H1 (cell line): ENCODE measurements at regions not wholly inside any gene's neighbourhood (a gene's known extent, or its start where the extent isn't known, plus 50 kb on each side); places are given as distances from the start of the nearest gene placed in this dataset.
"Not testable (repeated sequence)": the region's sequence is repeated elsewhere in the genome, so short reads cannot be mapped to it uniquely, and the experiment has no call there.

ENCODE experiments used
- CTCF ChIA-PET: fragments of 300-600 bp; sonication (Branson Sonifier 250); formaldehyde crosslinking; loops from one replicate; lab custom pipeline; 2021; ENCODE audit not compliant: partially characterized antibody; lab: Charles Lee
- POLR2A ChIA-PET: fragments of 300-600 bp; sonication (Branson Sonifier 250); formaldehyde crosslinking; loops from one replicate; lab custom pipeline; 2021; ENCODE audit warnings: inconsistent platforms; ENCODE audit not compliant: partially characterized antibody; lab: Charles Lee
- DNase-seq, 2 experiments: peaks; one replicate each; pipeline versions ENCODE4 v3.0.0 to v3.0.0-alpha.2; 2010 to 2022; ENCODE audit warnings: low spot score in 2 of 2, low read depth in 1 of 2, mixed read lengths in 1 of 2
- FAIRE-seq: peaks from 2 replicates; lab custom pipeline; 2011; peaks lifted over from hg19 to GRCh38; lab: Jason Lieb, UNC
- H2AFZ ChIP-seq: 2 replicates; pipeline ENCODE4 v1.8.1; 2012; ENCODE audit warnings: low read length, inconsistent platforms
- H2AK5ac ChIP-seq: 2 replicates; pipeline ENCODE4 v1.6.1; 2013; ENCODE audit warnings: low read depth, low read length
- H2BK120ac ChIP-seq: replicated peaks from 2 replicates; pipeline ENCODE3; 2013; ENCODE audit warnings: low read depth, low read length, inconsistent platforms
- H2BK12ac ChIP-seq: 2 replicates; pipeline ENCODE4 v1.6.1; 2013; ENCODE audit warnings: low read depth, low read length
- H2BK15ac ChIP-seq: 2 replicates; pipeline ENCODE4 v1.6.1; 2013; ENCODE audit warnings: low read length
- H2BK20ac ChIP-seq: 2 replicates; pipeline ENCODE4 v1.6.1; 2013; ENCODE audit warnings: low read length
- H2BK5ac ChIP-seq: 2 replicates; pipeline ENCODE4 v1.6.1; 2013; ENCODE audit warnings: low read depth, low read length
- H3K14ac ChIP-seq: 2 replicates; pipeline ENCODE4 v1.6.1; 2013; ENCODE audit warnings: inconsistent platforms; ENCODE audit not compliant: insufficient read length
- H3K18ac ChIP-seq: 2 replicates; pipeline ENCODE4 v1.6.1; 2013; ENCODE audit warnings: low read length; ENCODE audit errors: extremely low read depth
- H3K23ac ChIP-seq: 2 replicates; pipeline ENCODE4 v1.6.1; 2013; ENCODE audit warnings: inconsistent platforms; ENCODE audit not compliant: insufficient read length
- H3K23me2 ChIP-seq: 2 replicates; pipeline ENCODE4 v1.6.1; 2013; ENCODE audit warnings: low read depth, low read length
- H3K27ac ChIP-seq: 2 replicates; pipeline ENCODE4 v1.6.1; 2011; ENCODE audit warnings: low read depth, low read length, inconsistent platforms
- H3K27me3 ChIP-seq, 4 experiments: replicated peaks in 1 of 4; 1 replicate in 1 of 4; 2 replicates in 3 of 4; pipeline versions ENCODE4 v1.6.1 to v1.8.1; 2011 to 2013; ENCODE audit warnings: low read length in 3 of 4, mild to moderate bottlenecking in 3 of 4, inconsistent platforms in 2 of 4, mixed read lengths in 2 of 4, moderate library complexity in 1 of 4; ENCODE audit not compliant: control insufficient read depth in 3 of 4, insufficient read depth in 3 of 4; ENCODE audit errors: extremely low read depth in 1 of 4
- H3K36me3 ChIP-seq, 4 experiments: 2 replicates each; pipeline versions ENCODE4 v1.6.1 to v1.8.1; 2011 to 2013; ENCODE audit warnings: mild to moderate bottlenecking in 4 of 4, low read length in 3 of 4, moderate library complexity in 2 of 4, control low read depth in 1 of 4, inconsistent platforms in 1 of 4; ENCODE audit not compliant: insufficient read depth in 4 of 4, control insufficient read depth in 2 of 4
- H3K4ac ChIP-seq: replicated peaks from 2 replicates; pipeline ENCODE3; 2013; ENCODE audit warnings: low read length, low read depth, mixed read lengths, inconsistent platforms; ENCODE audit not compliant: insufficient read length
- H3K4me1 ChIP-seq, 4 experiments: replicated peaks in 1 of 4; 1 replicate in 1 of 4; 2 replicates in 3 of 4; pipeline versions ENCODE4 v1.6.1 to v1.8.1; 2011 to 2013; ENCODE audit warnings: low read length in 3 of 4, inconsistent platforms in 2 of 4, mixed read lengths in 1 of 4; ENCODE audit not compliant: insufficient read depth in 4 of 4, control insufficient read depth in 3 of 4
- H3K4me2 ChIP-seq, 2 experiments: 2 replicates each; pipeline versions ENCODE4 v1.6.1 to v1.8.1; 2011 to 2013; ENCODE audit warnings: low read depth in 2 of 2, low read length in 2 of 2, control low read depth in 1 of 2, inconsistent platforms in 1 of 2, mild to moderate bottlenecking in 1 of 2; ENCODE audit not compliant: insufficient read depth in 1 of 2
- H3K4me3 ChIP-seq, 4 experiments: fragments of 200-600, 300-600 bp in 1 of 4; sonication (generic), shearing (Covaris generic), sonication (Bioruptor Twin) in 1 of 4; 2 replicates each; pipeline versions ENCODE4 v1.5.1 to v1.8.1; 2011 to 2016; ENCODE audit warnings: low read length in 4 of 4, low read depth in 3 of 4, control low read depth in 2 of 4, inconsistent platforms in 2 of 4, mild to moderate bottlenecking in 2 of 4, mixed read lengths in 1 of 4, moderate library complexity in 1 of 4; ENCODE audit not compliant: insufficient read depth in 2 of 4; ENCODE audit errors: extremely low read depth in 1 of 4
- H3K56ac ChIP-seq: replicated peaks from 2 replicates; pipeline ENCODE3; 2013; ENCODE audit warnings: low read depth, mild to moderate bottlenecking, mixed read lengths, low read length, inconsistent platforms; ENCODE audit not compliant: insufficient read length
- H3K79me1 ChIP-seq: 2 replicates; pipeline ENCODE4 v1.6.1; 2013; ENCODE audit warnings: low read depth, low read length, control low read depth
- H3K79me2 ChIP-seq, 2 experiments: 2 replicates each; pipeline versions ENCODE4 v1.6.1 to v1.8.1; 2012 to 2013; ENCODE audit warnings: low read length in 2 of 2, mild to moderate bottlenecking in 2 of 2, inconsistent platforms in 1 of 2; ENCODE audit not compliant: insufficient read depth in 2 of 2, control insufficient read depth in 1 of 2
- H3K9ac ChIP-seq, 4 experiments: replicated peaks in 1 of 4; 1 replicate in 1 of 4; 2 replicates in 3 of 4; pipeline versions ENCODE4 v1.6.1 to v1.8.1; 2011 to 2013; ENCODE audit warnings: low read depth in 3 of 4, low read length in 3 of 4, control low read depth in 2 of 4, mild to moderate bottlenecking in 2 of 4, moderate library complexity in 2 of 4, inconsistent platforms in 1 of 4; ENCODE audit errors: extremely low read depth in 1 of 4
- H3K9me3 ChIP-seq, 2 experiments: 2 replicates each; pipeline versions ENCODE4 v1.6.1 to v1.8.1; 2012 to 2013; ENCODE audit warnings: mild to moderate bottlenecking in 2 of 2, moderate library complexity in 2 of 2, control low read depth in 1 of 2, inconsistent platforms in 1 of 2, low read depth in 1 of 2, low read length in 1 of 2, mixed read lengths in 1 of 2; ENCODE audit not compliant: insufficient read depth in 2 of 2
- H4K20me1 ChIP-seq, 2 experiments: replicated peaks in 1 of 2; 2 replicates each; pipeline versions ENCODE3 to v1.8.1; 2011 to 2013; ENCODE audit warnings: inconsistent platforms in 2 of 2, low read length in 2 of 2, mild to moderate bottlenecking in 1 of 2; ENCODE audit not compliant: insufficient read depth in 2 of 2, control insufficient read depth in 1 of 2
- H4K5ac ChIP-seq: 2 replicates; pipeline ENCODE4 v1.6.1; 2013; ENCODE audit warnings: low read length, low read depth, mixed read lengths, inconsistent platforms; ENCODE audit not compliant: insufficient read length
- H4K8ac ChIP-seq: 2 replicates; pipeline ENCODE4 v1.8.0; 2013; ENCODE audit warnings: mild to moderate bottlenecking, moderate library complexity, low read length, inconsistent platforms; ENCODE audit not compliant: insufficient read depth; ENCODE audit errors: extremely low read depth
- H4K91ac ChIP-seq: replicated peaks from 2 replicates; pipeline ENCODE3; 2013; ENCODE audit warnings: low read length, mixed read lengths, inconsistent platforms; ENCODE audit not compliant: insufficient read length
- WGBS, 2 experiments: shearing (Covaris generic) in 1 of 2; methylation state at CpG; one replicate each; pipeline versions ENCODE4 v1.1.6 to v1.1.7; 2013 to 2015; ENCODE audit warnings: low lambda C conversion rate in 2 of 2, mixed read lengths in 2 of 2, inconsistent platforms in 1 of 2, low coverage in 1 of 2, missing lambda C conversion rate in 1 of 2; ENCODE audit not compliant: insufficient replicate concordance in 2 of 2, insufficient coverage in 1 of 2, insufficient read length in 1 of 2; ENCODE audit errors: extremely low coverage in 1 of 2, missing lambda C conversion rate in 1 of 2; 5-methylcytosine and 5-hydroxymethylcytosine counted together

- DNase-seq, H3K23me2 ChIP-seq, H3K9me3 ChIP-seq, H3K27me3 ChIP-seq, H3K27ac ChIP-seq, H2BK15ac ChIP-seq, H3K56ac ChIP-seq, H3K79me2 ChIP-seq, H2AFZ ChIP-seq, H3K79me1 ChIP-seq, H3K4me2 ChIP-seq, H2BK20ac ChIP-seq, H4K8ac ChIP-seq, H4K5ac ChIP-seq, POLR2A ChIA-PET, H3K4me1 ChIP-seq, H2BK120ac ChIP-seq, H4K20me1 ChIP-seq, H3K9ac ChIP-seq, H2AK5ac ChIP-seq, H3K4me3 ChIP-seq, H3K14ac ChIP-seq, H3K4ac ChIP-seq, H3K36me3 ChIP-seq, H4K91ac ChIP-seq, CTCF ChIA-PET, H3K18ac ChIP-seq, FAIRE-seq, H3K23ac ChIP-seq, H2BK5ac ChIP-seq, H2BK12ac ChIP-seq: not testable (repeated sequence)
- 88% methylated on average over 6 of the region's 8 CpGs; no CpG with 5 or more reads in 1 of the 2 experiments for WGBS, 2 experiments
Measured at GRCh38 chr1:147348592-147348991, 106.1 kb downstream of the CHD1L start.
